OCI-LY3 (cell line): ENCODE measurements at regions not wholly inside any gene's neighbourhood (a gene's known extent, or its start where the extent isn't known, plus 50 kb on each side); places are given as distances from the start of the nearest gene placed in this dataset.

ENCODE experiments used
- H2AFZ ChIP-seq: fragments of 200-600, 300-600 bp; shearing (Covaris generic); 2 replicates; pipeline ENCODE4 v1.6.0; 2014; ENCODE audit warnings: antibody characterized with exemption, low read depth, low read length
- H3K27ac ChIP-seq: fragments of 200-600, 300-600 bp; sonication (generic); 2 replicates; pipeline ENCODE4 v1.5.1; 2014; ENCODE audit warnings: mild to moderate bottlenecking, low read length, moderate library complexity, mixed read lengths
- H3K27me3 ChIP-seq: fragments of 200-600, 300-600 bp; sonication (generic); 2 replicates; pipeline ENCODE4 v1.6.1; 2014; ENCODE audit warnings: low read depth, low read length, mixed read lengths
- H3K36me3 ChIP-seq: fragments of 200-600, 300-600 bp; sonication (generic); replicated peaks from 2 replicates; pipeline ENCODE3; 2014; ENCODE audit warnings: low read depth, low read length, mixed read lengths
- H3K4me1 ChIP-seq: fragments of 300-600, 200-600 bp; sonication (generic); 2 replicates; pipeline ENCODE4 v1.6.1; 2014; ENCODE audit warnings: low read length, mixed read lengths
- H3K4me2 ChIP-seq: fragments of 200-600, 300-600 bp; sonication (generic); 2 replicates; pipeline ENCODE4 v1.6.1; 2014; ENCODE audit warnings: low read length, mixed read lengths
- H3K4me3 ChIP-seq: fragments of 300-600, 200-600 bp; sonication (generic); 2 replicates; pipeline ENCODE4 v1.5.1; 2014; ENCODE audit warnings: antibody characterized with exemption, mild to moderate bottlenecking, low read length, moderate library complexity
- H3K79me2 ChIP-seq: fragments of 300-600, 200-600 bp; shearing (Covaris generic); 2 replicates; pipeline ENCODE4 v1.6.1; 2014; ENCODE audit warnings: mild to moderate bottlenecking, low read length, mixed read lengths
- H3K9ac ChIP-seq: fragments of 300-600, 200-600 bp; shearing (Covaris generic); 2 replicates; pipeline ENCODE4 v1.6.0; 2014; ENCODE audit warnings: mild to moderate bottlenecking, low read length, moderate library complexity
- H3K9me3 ChIP-seq: fragments of 200-600, 300-600 bp; shearing (Covaris generic); 2 replicates; pipeline ENCODE4 v1.6.1; 2014; ENCODE audit warnings: low read length, mixed read lengths; ENCODE audit not compliant: insufficient read depth
- H4K20me1 ChIP-seq: fragments of 200-600, 300-600 bp; sonication (generic); 2 replicates; pipeline ENCODE4 v1.6.1; 2016; ENCODE audit warnings: low read length, mixed read lengths; ENCODE audit not compliant: insufficient read depth
- CTCF ChIP-seq: fragments of 200-600, 300-600 bp; sonication (generic); IDR thresholded peaks from 2 replicates; pipeline ENCODE4 v1.5.1; 2014; ENCODE audit warnings: antibody characterized with exemption, low read length, low read depth
- EZH2phosphoT487 ChIP-seq: fragments of 200-600 bp; shearing (Covaris generic); IDR thresholded peaks from 2 replicates; pipeline ENCODE4 v1.6.1; 2018; ENCODE audit warnings: antibody characterized with exemption, mixed run types, low read depth

DNA sequence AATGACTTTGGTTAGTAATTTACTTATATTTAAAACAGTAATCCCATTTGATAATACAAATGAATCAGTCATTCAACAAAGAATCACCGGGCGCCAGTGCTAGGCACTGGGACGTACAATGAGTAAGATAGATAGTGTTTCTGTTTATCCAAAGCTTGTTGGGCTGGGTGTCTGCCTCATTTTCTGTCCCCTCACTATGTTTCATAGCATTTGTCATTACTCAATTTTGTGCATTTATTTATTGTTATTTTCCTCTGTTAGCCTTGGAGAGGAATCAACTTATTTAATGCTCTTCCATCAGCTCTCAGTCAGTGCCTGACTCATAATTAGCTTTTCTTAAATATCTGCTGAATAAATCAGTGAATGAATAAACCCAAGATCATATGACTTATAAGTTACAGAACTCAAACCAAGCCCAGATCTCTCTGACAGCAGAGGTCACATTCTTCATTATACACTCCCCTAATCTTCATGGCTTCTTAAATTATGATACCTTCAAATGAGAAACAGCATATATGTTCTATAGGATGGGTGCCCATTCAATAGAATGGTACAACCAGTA lies 86.2 kb downstream of the TSPAN8 start:
- Histone ChIP-seq H3K79me2 (no peaks in the 10 kb centered on the region), H3K4me2 (no peak overlapping the region), H3K4me1 (no peaks in the 10 kb centered on the region), H3K36me3 (no peaks in the 10 kb centered on the region), H3K9me3 (no peaks in the 10 kb centered on the region), H3K9ac (no peak overlapping the region), H3K27me3 (no peaks in the 10 kb centered on the region), H4K20me1 (no peaks in the 10 kb centered on the region), H3K27ac (no peak overlapping the region), H3K4me3 (no peak overlapping the region), H2AFZ (no peak overlapping the region)
- TF ChIP-seq CTCF (no peak), EZH2phosphoT487 (no peak)

- H3K4me1 ChIP-seq, result no peaks in the 10 kb centered on the region
- TF ChIP-seq EZH2phosphoT487 (no peak), CTCF (no peak)
- H3K27me3 ChIP-seq, result no peaks in the 10 kb centered on the region
- no peak overlapping the region for H3K4me3 ChIP-seq
- no peak overlapping the region for H2AFZ ChIP-seq
- H4K20me1 ChIP-seq, result no peaks in the 10 kb centered on the region
- no peak overlapping the region for H3K9ac ChIP-seq
- H3K79me2 ChIP-seq, result no peaks in the 10 kb centered on the region
- no peak overlapping the region for H3K27ac ChIP-seq
- no peaks in the 10 kb centered on the region for H3K9me3 ChIP-seq
- no peaks in the 10 kb centered on the region for H3K36me3 ChIP-seq
- H3K4me2 ChIP-seq, result no peak overlapping the region
Measured at GRCh38 chr12:71070416-71071128, 87.2 kb downstream of the TSPAN8 start.

- Histone ChIP-seq H4K20me1 (no peaks in the 10 kb centered on the region), H3K27me3 (no peaks in the 10 kb centered on the region), H3K4me3 (no peak overlapping the region), H2AFZ (no peak overlapping the region), H3K4me1 (no peaks in the 10 kb centered on the region), H3K9me3 (no peaks in the 10 kb centered on the region), H3K9ac (no peak overlapping the region), H3K36me3 (no peaks in the 10 kb centered on the region), H3K4me2 (no peak overlapping the region), H3K79me2 (no peaks in the 10 kb centered on the region), H3K27ac (no peak overlapping the region)
- TF ChIP-seq CTCF (no peak), EZH2phosphoT487 (no peak)
Measured at GRCh38 chr12:71069311-71069710, 88.5 kb downstream of the TSPAN8 start.

GRCh38 chr12:71063087-71063486 lies 94.7 kb downstream of the TSPAN8 start:
- Histone ChIP-seq H3K4me2 (no peak overlapping the region), H3K9ac (no peak overlapping the region), H3K79me2 (no peaks in the 10 kb centered on the region), H3K36me3 (no peaks in the 10 kb centered on the region), H3K9me3 (no peaks in the 10 kb centered on the region), H3K27ac (no peak overlapping the region), H4K20me1 (no peaks in the 10 kb centered on the region), H3K27me3 (no peaks in the 10 kb centered on the region), H3K4me3 (no peak overlapping the region), H2AFZ (no peak overlapping the region), H3K4me1 (no peaks in the 10 kb centered on the region)
- no peak for TF ChIP-seq EZH2phosphoT487
- TF ChIP-seq CTCF, result no peak
